Ovary (tissue), 3 donors: ENCODE measurements at regions not wholly inside any gene's neighbourhood (a gene's known extent, or its start where the extent isn't known, plus 50 kb on each side); places are given as distances from the start of the nearest gene placed in this dataset.

Experiments used
- EP300 ChIP-seq: sonication (generic); formaldehyde crosslinking; IDR thresholded peaks from one replicate; pipeline ENCODE4 v1.6.1; 2017; ENCODE audit warnings: antibody characterized with exemption
- POLR2A ChIP-seq: fragments of 450-650 bp; IDR thresholded peaks from one replicate; pipeline ENCODE4 v1.6.1; 2017; ENCODE audit warnings: antibody characterized with exemption, mild to moderate bottlenecking, moderate library complexity
- TF ChIP-seq, protein P1 (sequence below), 3 donors: fragments of 450-650 bp in 2 of 3; fragments of 200-600 bp in 1 of 3; IDR thresholded peaks; one replicate each; pipeline versions ENCODE4 v1.5.1 to v1.8.0; 2016 to 2022; ENCODE audit warnings: antibody characterized with exemption in 3 of 3, mild to moderate bottlenecking in 1 of 3
- donor health status: DM: no; HTN: no; CAD: no.

DNA sequence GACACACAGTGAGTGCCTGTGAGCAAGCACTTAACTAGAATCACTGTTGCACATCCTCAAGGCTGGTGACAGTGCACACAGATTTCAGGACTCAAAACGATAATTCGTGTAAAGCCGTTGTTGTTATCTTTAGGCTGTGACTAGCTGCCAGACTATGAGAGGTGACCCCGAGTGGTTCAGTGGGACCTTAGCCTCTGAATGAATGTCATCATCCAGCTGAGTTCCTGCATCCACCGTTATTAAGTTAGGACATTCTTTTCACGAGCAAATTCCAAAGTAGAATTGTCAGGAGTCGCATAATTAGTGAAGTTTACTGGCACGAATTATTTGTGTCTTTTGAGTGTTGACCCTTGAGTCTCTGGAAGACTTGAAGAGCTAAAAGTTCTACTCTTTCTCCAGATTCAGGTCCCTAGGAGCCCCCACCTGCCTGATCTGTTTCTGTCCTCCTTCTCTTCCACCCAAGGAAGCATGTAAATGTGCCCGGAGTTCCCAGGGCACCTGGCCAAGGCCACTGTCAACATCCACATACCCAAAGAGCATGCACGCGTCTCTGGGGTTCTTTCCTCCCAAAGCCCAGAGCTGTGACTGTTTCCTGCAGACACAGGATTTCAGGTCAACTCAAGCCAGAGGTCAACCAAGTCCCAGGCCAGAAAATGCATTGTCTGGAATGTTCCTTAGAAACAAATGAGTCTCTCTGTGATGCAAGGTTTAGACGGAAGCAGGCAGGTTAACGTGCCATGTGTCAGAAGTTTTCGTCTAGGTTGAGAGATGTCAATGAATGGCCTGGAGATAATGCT is 207.2 kb downstream of the TOMM20 start:
- TF ChIP-seq, protein P1, sequence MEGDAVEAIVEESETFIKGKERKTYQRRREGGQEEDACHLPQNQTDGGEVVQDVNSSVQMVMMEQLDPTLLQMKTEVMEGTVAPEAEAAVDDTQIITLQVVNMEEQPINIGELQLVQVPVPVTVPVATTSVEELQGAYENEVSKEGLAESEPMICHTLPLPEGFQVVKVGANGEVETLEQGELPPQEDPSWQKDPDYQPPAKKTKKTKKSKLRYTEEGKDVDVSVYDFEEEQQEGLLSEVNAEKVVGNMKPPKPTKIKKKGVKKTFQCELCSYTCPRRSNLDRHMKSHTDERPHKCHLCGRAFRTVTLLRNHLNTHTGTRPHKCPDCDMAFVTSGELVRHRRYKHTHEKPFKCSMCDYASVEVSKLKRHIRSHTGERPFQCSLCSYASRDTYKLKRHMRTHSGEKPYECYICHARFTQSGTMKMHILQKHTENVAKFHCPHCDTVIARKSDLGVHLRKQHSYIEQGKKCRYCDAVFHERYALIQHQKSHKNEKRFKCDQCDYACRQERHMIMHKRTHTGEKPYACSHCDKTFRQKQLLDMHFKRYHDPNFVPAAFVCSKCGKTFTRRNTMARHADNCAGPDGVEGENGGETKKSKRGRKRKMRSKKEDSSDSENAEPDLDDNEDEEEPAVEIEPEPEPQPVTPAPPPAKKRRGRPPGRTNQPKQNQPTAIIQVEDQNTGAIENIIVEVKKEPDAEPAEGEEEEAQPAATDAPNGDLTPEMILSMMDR (IDR thresholded peaks at IDR 0.05), result no peak
- TF ChIP-seq POLR2A (no peak), EP300 (no peak)
